ENCODE measurements at regions not wholly inside any gene's neighbourhood (a gene's known extent, or its start where the extent isn't known, plus 50 kb on each side); places are given as distances from the start of the nearest gene placed in this dataset.

- H3K27me3 ChIP-seq (ENCODE audit: control insufficient read depth, extremely low read depth, insufficient read depth, low read length): no peaks in the 10 kb centered on the region
- no peaks in the 10 kb centered on the region for H3K36me3 ChIP-seq (ENCODE audit: control insufficient read depth in 2 of 2, extremely low read depth in 1 of 2, insufficient read depth in 2 of 2, low read length in 2 of 2)
- H3K9me1 ChIP-seq (ENCODE audit: control insufficient read depth, extremely low read depth, insufficient read depth, low read length): no peaks in the 10 kb centered on the region
- no peak overlapping the region for H2AFZ ChIP-seq (ENCODE audit: control insufficient read depth, low read length)
- dilution Hi-C loops (cut with MboI; ENCODE audit: extremely low pct_ligation_motif_present, low sequenced_read_pairs): no loop called here
- H3K27ac ChIP-seq (ENCODE audit: control insufficient read depth, insufficient read depth, low read length): no peak overlapping the region
- no peak for DNase-seq (ENCODE audit: low read depth, low spot score)
- no peak overlapping the region for H3K4me2 ChIP-seq (ENCODE audit: control insufficient read depth, extremely low read depth, insufficient read depth, low read depth, low read length)
- no peaks in the 10 kb centered on the region for H3K79me2 ChIP-seq (ENCODE audit: control insufficient read depth, insufficient read depth, low read length)
- no peaks in the 10 kb centered on the region for H3K4me1 ChIP-seq (ENCODE audit: control insufficient read depth, extremely low read depth, insufficient read depth, low read length)
- no peak for FAIRE-seq
- no peaks in the 10 kb centered on the region for H4K20me1 ChIP-seq (ENCODE audit: control insufficient read depth, extremely low read depth, insufficient read depth, low read length)
- no peak overlapping the region for H3K9ac ChIP-seq (ENCODE audit: control insufficient read depth, extremely low read depth, insufficient read depth, low read length)
- peaks cover 4% of the 10 kb centered on the region for H3K9me3 ChIP-seq (ENCODE audit: control insufficient read depth, low read depth, low read length)
- TF ChIP-seq CTCF (optimal IDR thresholded peaks at IDR 0.05 in 1 of 3, IDR thresholded peaks at IDR 0.05 in 1 of 3, conservative IDR thresholded peaks at IDR 0.05 in 1 of 3; ENCODE audit: extremely low read depth in 1 of 3, insufficient read depth in 2 of 3, low read length in 3 of 3): no peak
- no peak for TF ChIP-seq EZH2 (IDR thresholded peaks at IDR 0.05; ENCODE audit: low read length)
- H3K4me3 ChIP-seq (ENCODE audit: control insufficient read depth in 2 of 3, extremely low read depth in 1 of 3, insufficient read depth in 2 of 3, low read depth in 1 of 3, low read length in 3 of 3): no peak overlapping the region
These were observed 143.2 kb upstream of the ZNF507 start for GRCh38 chr19:32202244-32202643.

- H3K27me3 ChIP-seq (ENCODE audit: control insufficient read depth, extremely low read depth, insufficient read depth, low read length): no peaks in the 10 kb centered on the region
- H3K9ac ChIP-seq (ENCODE audit: control insufficient read depth, extremely low read depth, insufficient read depth, low read length): no peak overlapping the region
- DNase-seq (ENCODE audit: low read depth, low spot score): no peak
- H4K20me1 ChIP-seq (ENCODE audit: control insufficient read depth, extremely low read depth, insufficient read depth, low read length): no peaks in the 10 kb centered on the region
- H3K79me2 ChIP-seq (ENCODE audit: control insufficient read depth, insufficient read depth, low read length): no peaks in the 10 kb centered on the region
- no peak overlapping the region for H2AFZ ChIP-seq (ENCODE audit: control insufficient read depth, low read length)
- TF ChIP-seq CTCF (optimal IDR thresholded peaks at IDR 0.05 in 1 of 3, IDR thresholded peaks at IDR 0.05 in 1 of 3, conservative IDR thresholded peaks at IDR 0.05 in 1 of 3; ENCODE audit: extremely low read depth in 1 of 3, insufficient read depth in 2 of 3, low read length in 3 of 3) (no peak), EZH2 (IDR thresholded peaks at IDR 0.05; ENCODE audit: low read length) (no peak)
- no peak for FAIRE-seq
- no peaks in the 10 kb centered on the region for H3K36me3 ChIP-seq (ENCODE audit: control insufficient read depth in 2 of 2, extremely low read depth in 1 of 2, insufficient read depth in 2 of 2, low read length in 2 of 2)
- H3K27ac ChIP-seq (ENCODE audit: control insufficient read depth, insufficient read depth, low read length): no peak overlapping the region
- H3K9me1 ChIP-seq (ENCODE audit: control insufficient read depth, extremely low read depth, insufficient read depth, low read length): no peaks in the 10 kb centered on the region
- H3K9me3 ChIP-seq (ENCODE audit: control insufficient read depth, low read depth, low read length): peaks cover 6% of the 10 kb centered on the region
- dilution Hi-C loops (cut with MboI; ENCODE audit: extremely low pct_ligation_motif_present, low sequenced_read_pairs): no loop called here
- H3K4me2 ChIP-seq (ENCODE audit: control insufficient read depth, extremely low read depth, insufficient read depth, low read depth, low read length): no peak overlapping the region
- H3K4me1 ChIP-seq (ENCODE audit: control insufficient read depth, extremely low read depth, insufficient read depth, low read length): no peaks in the 10 kb centered on the region
- no peak overlapping the region for H3K4me3 ChIP-seq (ENCODE audit: control insufficient read depth in 2 of 3, extremely low read depth in 1 of 3, insufficient read depth in 2 of 3, low read depth in 1 of 3, low read length in 3 of 3)
These were observed 142.2 kb upstream of the ZNF507 start for GRCh38 chr19:32203161-32203560.

Data from keratinocyte (primary cell).